Stimulated activated CD8-positive, alpha-beta memory T cell treated with anti-CD3 and anti-CD28 coated beads, Interleukin-12 subunit alpha, Interleukin-12 subunit beta, amount 100 ng/mL, for 24 hours (primary cell): ENCODE measurements at regions not wholly inside any gene's neighbourhood (a gene's known extent, or its start where the extent isn't known, plus 50 kb on each side); places are given as distances from the start of the nearest gene placed in this dataset.

Experiments used
- DNase-seq: peaks from one replicate; pipeline ENCODE4 v3.0.0-alpha.2; 2020; ENCODE audit errors: extremely low read depth

GRCh38 chr2:158006961-158007719 lies 94.5 kb upstream of the UPP2 start:
- DNase-seq: no peak

DNA sequence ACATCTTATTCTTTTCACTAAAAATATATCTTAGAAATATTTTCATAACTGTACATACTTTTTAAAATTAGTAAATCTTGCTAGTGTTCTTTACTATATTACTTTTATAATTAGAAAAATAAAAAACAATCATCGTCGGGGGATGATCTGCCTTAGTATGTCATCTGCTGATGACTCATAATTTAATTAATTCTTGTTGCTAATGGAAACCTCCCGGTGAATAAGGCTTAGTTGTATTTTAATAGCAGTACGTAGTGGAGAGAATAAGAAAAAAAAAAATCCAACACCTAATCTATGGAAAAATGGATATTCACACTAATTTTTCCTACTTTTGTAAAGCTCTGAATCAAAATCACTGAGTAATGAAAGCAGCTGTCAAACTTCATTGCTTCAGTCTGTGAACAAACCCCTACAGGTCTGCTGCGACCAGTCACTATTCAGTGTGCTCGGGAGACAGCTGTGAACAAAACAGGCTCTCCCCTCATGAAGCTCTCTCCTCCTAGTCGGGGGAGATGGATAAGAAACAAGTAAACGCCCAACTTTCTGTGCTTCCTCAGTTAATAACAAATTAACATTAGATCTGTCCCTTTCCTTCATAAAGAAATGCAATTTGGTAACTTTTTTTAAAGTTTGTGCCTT lies 97.4 kb upstream of the UPP2 start:
- DNase-seq: no peak

DNA sequence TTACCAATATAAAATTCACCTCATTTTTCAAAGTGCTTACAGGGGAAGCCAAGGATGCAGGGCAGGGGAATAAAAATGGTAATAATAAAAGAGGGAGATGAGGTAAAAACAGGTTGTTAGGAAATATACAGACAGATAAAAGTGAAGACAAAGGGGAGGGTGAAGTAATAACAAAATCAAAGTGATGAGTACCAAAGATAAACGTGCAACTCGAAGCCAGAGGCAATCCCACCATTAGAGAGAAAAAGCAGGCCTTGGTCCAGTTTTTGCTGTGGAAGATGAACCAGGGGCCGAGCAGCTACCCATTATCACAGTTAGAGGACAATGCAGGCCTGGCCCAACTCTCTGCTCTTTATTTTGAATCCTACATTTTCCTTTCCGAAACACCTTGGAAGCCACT lies 99.6 kb upstream of the UPP2 start:
- no peak for DNase-seq

- DNase-seq: no peak
These were observed 104.9 kb upstream of the UPP2 start for GRCh38 chr2:157996799-157997198.

- no peak for DNase-seq
These were observed 106.6 kb upstream of the UPP2 start for GRCh38 chr2:157995117-157995516.

DNA sequence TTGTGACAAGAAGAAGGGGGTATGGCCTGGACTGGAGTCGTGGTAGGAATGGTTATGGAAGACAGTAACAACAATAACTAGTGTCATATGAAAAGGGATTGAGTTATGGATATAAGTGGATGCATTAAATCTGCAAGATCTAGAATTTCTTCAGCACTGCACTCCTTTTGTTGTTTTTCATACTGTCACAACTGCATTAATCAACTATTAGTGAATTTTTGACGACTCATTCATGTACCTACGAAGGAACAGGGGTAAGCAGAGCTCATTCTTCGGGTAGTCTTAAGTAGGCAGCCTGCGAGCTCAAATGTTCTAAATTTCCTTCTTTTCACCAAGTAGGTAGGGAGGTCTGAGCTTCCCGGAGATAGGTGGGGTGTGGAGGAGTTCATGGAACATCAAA lies 109.7 kb upstream of the UPP2 start:
- no peak for DNase-seq

- DNase-seq: no peak
These were observed 111.5 kb upstream of the UPP2 start for GRCh38 chr2:157990173-157990572.

GRCh38 chr2:157989227-157989626 lies 112.4 kb upstream of the UPP2 start:
- DNase-seq: no peak

- DNase-seq: no peak
These were observed 110.6 kb upstream of the ACVR1 start for GRCh38 chr2:157986761-157987160.

- DNase-seq: no peak
These were observed 108.7 kb upstream of the ACVR1 start for GRCh38 chr2:157984866-157985265.

DNA sequence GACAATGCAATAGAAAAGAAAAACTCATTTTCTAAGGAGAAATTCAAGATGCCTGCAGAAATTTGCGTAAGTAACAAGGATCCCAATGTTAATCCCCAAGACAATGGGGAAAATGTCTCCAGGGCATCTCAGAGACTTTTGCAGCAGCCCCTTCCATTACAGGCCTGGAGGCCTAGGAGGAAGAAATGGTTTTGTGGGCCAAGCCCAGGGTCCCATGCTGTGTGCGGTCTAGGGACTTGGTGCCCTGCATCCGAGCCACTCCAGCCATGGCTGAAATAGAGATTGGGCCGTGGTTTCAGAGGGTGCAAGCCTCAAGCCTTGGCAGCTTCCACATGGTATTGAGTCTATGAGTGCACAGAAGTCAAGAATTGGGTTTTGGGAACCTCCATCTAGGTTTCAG lies 103.9 kb upstream of the ACVR1 start:
- DNase-seq: no peak

GRCh38 chr2:157971702-157972101 lies 95.6 kb upstream of the ACVR1 start:
- DNase-seq: no peak

DNA sequence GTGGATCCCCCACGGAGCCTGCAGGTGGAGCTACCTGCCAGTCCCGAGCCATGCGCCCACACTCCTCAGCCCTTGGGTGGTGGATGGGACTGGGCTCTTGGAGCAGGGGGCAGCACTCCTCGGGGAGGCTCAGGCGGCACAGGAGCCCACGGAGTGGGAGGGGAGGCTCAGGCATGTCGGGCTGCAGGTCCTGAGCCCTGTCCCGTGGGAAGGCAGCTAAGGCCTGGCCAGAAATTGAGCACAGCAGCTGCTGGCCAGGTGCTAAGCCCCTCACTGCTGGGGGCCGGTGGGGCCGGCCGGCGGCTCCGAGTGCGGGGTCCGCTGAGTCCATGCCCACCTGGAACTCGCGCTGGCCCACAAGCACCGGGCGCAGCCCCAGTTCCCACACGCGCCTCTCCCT lies 91.7 kb upstream of the ACVR1 start:
- no peak for DNase-seq

DNA sequence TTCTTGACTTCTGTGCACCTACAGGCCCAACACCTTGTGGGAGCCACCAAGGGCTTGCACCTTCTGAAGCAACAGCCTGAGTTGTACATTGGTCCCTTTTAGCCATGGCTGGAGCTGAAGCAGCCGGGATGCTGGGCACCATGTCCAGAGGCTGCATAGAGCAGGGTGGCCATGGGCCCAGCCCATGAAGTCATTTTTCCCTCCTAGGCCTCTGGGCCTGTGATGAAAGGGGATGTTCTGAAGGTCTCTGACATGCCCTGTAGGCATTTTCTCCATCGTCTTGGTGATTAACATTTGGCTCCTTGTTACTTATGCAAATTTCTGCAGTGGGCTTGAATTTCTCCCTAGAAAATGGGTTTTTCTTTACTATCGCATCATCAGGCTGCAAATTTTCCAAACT lies 83.1 kb upstream of the ACVR1 start:
- DNase-seq: no peak

GRCh38 chr2:157957596-157957995 lies 81.5 kb upstream of the ACVR1 start:
- no peak for DNase-seq

GRCh38 chr2:157952558-157952957 lies 76.4 kb upstream of the ACVR1 start:
- DNase-seq: no peak

DNA sequence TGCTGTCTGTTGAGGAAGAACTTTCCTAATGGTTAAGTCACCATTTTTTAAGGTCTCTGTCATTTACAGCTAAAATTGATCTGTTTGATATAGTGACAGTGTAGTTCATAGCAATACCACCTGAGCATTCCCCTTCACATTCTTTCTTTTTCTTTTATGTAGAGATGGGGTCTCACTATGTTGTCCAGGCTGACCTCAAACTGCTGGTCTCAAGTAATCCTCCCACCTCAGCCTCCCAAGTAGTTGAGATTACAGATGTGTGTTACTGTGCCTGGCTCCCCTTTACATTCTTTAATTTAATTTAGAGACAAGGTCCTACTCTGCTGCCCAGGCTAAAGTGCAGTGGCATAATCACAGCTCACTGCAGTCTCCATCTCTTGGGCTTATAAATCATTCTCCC lies 72.7 kb upstream of the ACVR1 start:
- no peak for DNase-seq

- DNase-seq: no peak
These were observed 70.9 kb upstream of the ACVR1 start for GRCh38 chr2:157946919-157947557.

- DNase-seq: no peak
These were observed 63.9 kb upstream of the ACVR1 start for GRCh38 chr2:157940024-157940423.

DNA sequence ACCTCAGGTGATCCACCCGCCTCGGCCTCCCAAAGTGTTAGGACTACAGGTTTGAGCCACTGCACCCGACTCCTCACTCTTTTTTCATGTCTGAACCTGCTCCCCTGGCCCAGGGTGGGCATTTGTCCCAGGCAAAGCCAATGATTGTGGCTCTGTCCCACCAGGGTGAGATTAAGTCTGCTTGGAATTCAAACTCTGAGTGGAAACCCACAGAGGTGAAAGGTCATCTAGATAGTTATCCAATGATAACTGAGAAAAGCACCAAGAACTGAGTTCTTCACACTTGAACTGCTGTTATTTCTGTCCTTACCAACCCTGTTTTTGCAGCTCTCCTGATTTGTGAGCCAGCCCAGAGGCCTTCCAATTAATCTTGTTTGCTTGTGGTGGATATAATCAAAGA lies 62.4 kb upstream of the ACVR1 start:
- no peak for DNase-seq

GRCh38 chr2:157936406-157936805 lies 60.3 kb upstream of the ACVR1 start:
- DNase-seq: no peak

GRCh38 chr2:157935378-157935906 lies 59.3 kb upstream of the ACVR1 start:
- no peak for DNase-seq
